SK-N-SH treated with all-trans-retinoic acid at 6 μM for 48 hours (cell line): ENCODE measurements at regions not wholly inside any gene's neighbourhood (a gene's known extent, or its start where the extent isn't known, plus 50 kb on each side); places are given as distances from the start of the nearest gene placed in this dataset.

Experiments used
- CREB5 ChIP-seq: fragments of 250-450 bp; sonication (Bioruptor Pico); IDR thresholded peaks from 2 replicates; pipeline ENCODE4 v1.5.1; 2020; ENCODE audit warnings: low read depth, mild to moderate bottlenecking, moderate library complexity
- ESRRG ChIP-seq: fragments of 250-450 bp; sonication (Bioruptor Pico); IDR thresholded peaks from 2 replicates; pipeline ENCODE4 v1.6.1; 2021; ENCODE audit warnings: mild to moderate bottlenecking
- RARB ChIP-seq: fragments of 250-450 bp; sonication (Bioruptor Pico); IDR thresholded peaks from 2 replicates; pipeline ENCODE4 v1.8.0; 2021; ENCODE audit warnings: mild to moderate bottlenecking, moderate library complexity
- ZFP3 ChIP-seq: fragments of 250-450 bp; sonication (Bioruptor Pico); IDR thresholded peaks from 2 replicates; pipeline ENCODE4 v1.5.0; 2020; ENCODE audit warnings: mild to moderate bottlenecking, moderate library complexity

GRCh38 chr12:124470139-124470538 lies 97.3 kb downstream of the NCOR2 start:
- TF ChIP-seq ESRRG (CRISPR knock-in tag) (no peak), RARB (CRISPR knock-in tag) (no peak), ZFP3 (no peak), CREB5 (CRISPR knock-in tag) (no peak)
